BE2C (cell line): ENCODE measurements at regions not wholly inside any gene's neighbourhood (a gene's known extent, or its start where the extent isn't known, plus 50 kb on each side); places are given as distances from the start of the nearest gene placed in this dataset.

ENCODE experiments used
- DNase-seq: peaks from one replicate; pipeline ENCODE4 v3.0.0-alpha.2; 2020
- H3K27me3 ChIP-seq: fragments of 250-450 bp; sonication (Bioruptor Pico); 2 replicates; pipeline ENCODE4 v1.5.1; 2020; ENCODE audit warnings: mild to moderate bottlenecking
- H3K36me3 ChIP-seq: fragments of 250-450 bp; sonication (Bioruptor Pico); 2 replicates; pipeline ENCODE4 v1.5.1; 2020; ENCODE audit warnings: mild to moderate bottlenecking
- H3K4me1 ChIP-seq: fragments of 250-450 bp; sonication (Bioruptor Pico); 2 replicates; pipeline ENCODE4 v1.5.1; 2020
- H3K4me3 ChIP-seq: 2 replicates; pipeline ENCODE4 v1.5.1; 2011; ENCODE audit warnings: low read depth, low read length
- H3K9me3 ChIP-seq: fragments of 250-450 bp; sonication (Bioruptor Pico); 2 replicates; pipeline ENCODE4 v1.5.1; 2020
- TF ChIP-seq, protein P1 (sequence below): IDR thresholded peaks from 2 replicates; pipeline ENCODE4 v1.5.1; 2012; ENCODE audit warnings: mild to moderate bottlenecking, low read depth, low read length

DNA sequence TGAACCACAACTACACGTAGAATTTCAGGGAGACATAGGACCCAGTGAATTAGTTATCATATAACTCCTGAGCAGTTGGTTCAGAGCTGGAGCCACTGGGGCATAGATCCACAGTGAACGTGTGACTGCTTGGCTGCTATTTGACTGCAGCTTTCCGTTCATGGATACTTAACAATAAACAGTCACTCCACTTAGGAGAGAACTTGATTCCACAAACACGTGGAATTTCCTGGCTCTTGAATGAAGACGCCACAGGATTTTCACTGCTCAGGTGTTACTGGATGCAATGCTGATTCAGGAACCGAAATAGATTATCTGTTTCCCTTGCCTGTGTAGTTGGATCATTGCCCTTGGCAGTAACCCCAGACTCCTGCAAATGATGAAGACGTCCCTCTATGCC lies 679.1 kb upstream of the ZEB2 start:
- Histone ChIP-seq H3K4me3 (no peak overlapping the region), H3K27me3 (no peaks in the 10 kb centered on the region), H3K4me1 (no peaks in the 10 kb centered on the region), H3K36me3 (no peaks in the 10 kb centered on the region), H3K9me3 (no peaks in the 10 kb centered on the region)
- TF ChIP-seq, protein P1, sequence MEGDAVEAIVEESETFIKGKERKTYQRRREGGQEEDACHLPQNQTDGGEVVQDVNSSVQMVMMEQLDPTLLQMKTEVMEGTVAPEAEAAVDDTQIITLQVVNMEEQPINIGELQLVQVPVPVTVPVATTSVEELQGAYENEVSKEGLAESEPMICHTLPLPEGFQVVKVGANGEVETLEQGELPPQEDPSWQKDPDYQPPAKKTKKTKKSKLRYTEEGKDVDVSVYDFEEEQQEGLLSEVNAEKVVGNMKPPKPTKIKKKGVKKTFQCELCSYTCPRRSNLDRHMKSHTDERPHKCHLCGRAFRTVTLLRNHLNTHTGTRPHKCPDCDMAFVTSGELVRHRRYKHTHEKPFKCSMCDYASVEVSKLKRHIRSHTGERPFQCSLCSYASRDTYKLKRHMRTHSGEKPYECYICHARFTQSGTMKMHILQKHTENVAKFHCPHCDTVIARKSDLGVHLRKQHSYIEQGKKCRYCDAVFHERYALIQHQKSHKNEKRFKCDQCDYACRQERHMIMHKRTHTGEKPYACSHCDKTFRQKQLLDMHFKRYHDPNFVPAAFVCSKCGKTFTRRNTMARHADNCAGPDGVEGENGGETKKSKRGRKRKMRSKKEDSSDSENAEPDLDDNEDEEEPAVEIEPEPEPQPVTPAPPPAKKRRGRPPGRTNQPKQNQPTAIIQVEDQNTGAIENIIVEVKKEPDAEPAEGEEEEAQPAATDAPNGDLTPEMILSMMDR, result no peak
- DNase-seq, result no peak

DNA sequence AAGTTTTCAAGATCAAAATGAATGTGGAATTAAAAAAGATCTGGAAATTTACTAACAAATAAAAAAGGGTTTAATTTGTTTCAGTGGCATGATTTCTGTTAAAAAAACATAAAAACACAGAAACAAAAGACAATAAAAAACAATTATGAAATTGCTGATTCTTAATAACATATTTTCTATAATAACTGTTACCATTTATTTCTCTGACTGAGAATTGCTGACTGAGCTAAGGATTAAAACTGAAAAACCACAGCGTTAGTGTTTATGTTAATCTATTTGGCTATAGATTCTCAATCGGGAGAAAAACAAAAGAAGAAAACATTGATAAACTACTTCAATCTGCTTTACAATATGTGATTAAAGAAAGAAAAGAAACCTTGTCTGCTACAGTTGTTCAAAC lies 678.6 kb upstream of the ZEB2 start:
- H3K27me3 ChIP-seq, result no peaks in the 10 kb centered on the region
- H3K36me3 ChIP-seq, result no peaks in the 10 kb centered on the region
- TF ChIP-seq, protein P1, result no peak
- DNase-seq, result no peak
- H3K4me1 ChIP-seq, result no peaks in the 10 kb centered on the region
- H3K9me3 ChIP-seq, result no peaks in the 10 kb centered on the region
- no peak overlapping the region for H3K4me3 ChIP-seq

DNA sequence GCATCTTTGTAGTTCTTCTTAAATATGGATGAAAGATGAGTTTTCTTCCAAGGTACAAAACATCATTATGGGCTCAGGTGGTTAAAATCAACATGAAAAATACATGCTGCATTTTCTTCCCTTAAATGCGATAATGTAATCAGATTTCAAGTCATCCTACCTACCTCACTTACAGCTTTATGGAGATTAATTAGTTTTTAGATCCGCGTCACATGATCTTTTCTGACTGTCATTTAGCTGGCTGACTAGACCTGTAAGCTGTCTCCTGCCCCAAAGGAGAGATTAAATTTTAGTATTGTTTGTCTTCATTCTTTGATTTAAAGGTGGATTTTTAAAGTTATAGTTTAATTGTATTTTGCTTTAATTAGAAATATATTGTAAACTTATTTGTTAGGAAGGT lies 678.0 kb upstream of the ZEB2 start:
- Histone ChIP-seq H3K36me3 (no peaks in the 10 kb centered on the region), H3K9me3 (no peaks in the 10 kb centered on the region), H3K4me1 (no peaks in the 10 kb centered on the region), H3K4me3 (no peak overlapping the region), H3K27me3 (no peaks in the 10 kb centered on the region)
- DNase-seq, result no peak
- TF ChIP-seq, protein P1, result no peak

- TF ChIP-seq, protein P1, result no peak
- DNase-seq, result no peak
These were observed 674.8 kb upstream of the ZEB2 start for GRCh38 chr2:145194673-145195072.

GRCh38 chr2:145190031-145190703 lies 670.2 kb upstream of the ZEB2 start:
- TF ChIP-seq, protein P1, result no peak
- DNase-seq, result no peak
- Histone ChIP-seq H3K36me3 (no peaks in the 10 kb centered on the region), H3K4me3 (no peak overlapping the region), H3K4me1 (no peaks in the 10 kb centered on the region), H3K27me3 (no peaks in the 10 kb centered on the region), H3K9me3 (no peaks in the 10 kb centered on the region)

More at GRCh38 chr2:145194673-145195072, 674.8 kb upstream of the ZEB2 start:
- Histone ChIP-seq H3K36me3 (no peaks in the 10 kb centered on the region), H3K4me1 (no peaks in the 10 kb centered on the region), H3K4me3 (no peak overlapping the region), H3K9me3 (no peaks in the 10 kb centered on the region), H3K27me3 (no peaks in the 10 kb centered on the region)

DNA sequence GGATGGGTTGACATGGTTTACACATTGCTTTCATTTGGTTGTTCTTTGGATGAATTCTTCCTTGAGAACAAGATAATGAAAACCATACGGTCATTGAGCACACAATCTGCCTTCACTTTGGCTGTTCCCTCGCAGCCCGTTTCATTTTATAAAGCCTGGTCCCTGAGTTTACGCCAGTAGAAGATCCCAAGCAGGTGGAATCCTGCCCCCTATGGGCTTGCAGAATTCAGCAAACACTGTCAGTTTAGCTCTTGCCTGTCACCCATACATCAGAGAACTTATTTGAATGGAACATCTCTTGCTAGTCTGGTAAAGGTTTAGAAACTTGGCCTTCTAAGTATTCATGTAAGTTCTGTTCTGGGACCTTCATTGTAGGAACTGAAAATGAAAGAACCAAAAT lies 666.4 kb upstream of the ZEB2 start:
- H3K36me3 ChIP-seq, result no peaks in the 10 kb centered on the region

More for the DNA sequence above, 666.4 kb upstream of the ZEB2 start:
- Histone ChIP-seq H3K27me3 (no peaks in the 10 kb centered on the region), H3K4me3 (no peak overlapping the region), H3K4me1 (no peaks in the 10 kb centered on the region), H3K9me3 (no peaks in the 10 kb centered on the region)
- peak; percentile 13 for DNase-seq
- TF ChIP-seq, protein P1, result peak; percentile 41
